Mammary epithelial cell (primary cell): ENCODE measurements at regions not wholly inside any gene's neighbourhood (a gene's known extent, or its start where the extent isn't known, plus 50 kb on each side); places are given as distances from the start of the nearest gene placed in this dataset.

ENCODE experiments used
- EZH2 ChIP-seq: IDR thresholded peaks from 2 replicates; pipeline ENCODE4 v1.6.1; 2012; ENCODE audit warnings: low read length, inconsistent platforms, borderline replicate concordance
- TF ChIP-seq, protein P1 (sequence below), 2 donors: IDR thresholded peaks in 1 of 2; conservative IDR thresholded peaks in 1 of 2; 2 replicates each; pipeline ENCODE4 v1.5.1; 2011 to 2012; ENCODE audit warnings: inconsistent platforms in 2 of 2, low read length in 2 of 2, mild to moderate bottlenecking in 2 of 2, control low read depth in 1 of 2, low read depth in 1 of 2; ENCODE audit not compliant: insufficient read depth in 1 of 2; ENCODE audit errors: extremely low read depth in 1 of 2

DNA sequence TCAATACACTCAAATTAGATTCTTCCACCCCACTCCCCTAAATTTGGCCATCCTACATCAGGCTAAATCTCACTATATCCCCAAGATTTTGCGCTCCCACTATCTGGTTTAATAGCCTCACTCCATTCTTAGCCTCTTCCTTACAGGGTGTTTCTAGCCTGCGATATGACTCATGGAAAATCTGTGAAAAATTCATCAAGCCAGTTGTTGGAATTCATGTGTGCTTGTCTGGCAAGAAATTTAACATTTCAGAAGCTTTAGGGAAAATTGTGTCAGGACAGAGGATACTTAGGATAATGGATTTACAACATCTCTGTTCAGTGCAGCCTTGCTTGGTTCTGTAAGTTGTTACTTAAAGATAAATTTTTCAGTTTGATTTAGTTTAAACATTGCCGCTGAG, 1249.9 kb upstream of the AUTS2 start:
- TF ChIP-seq, protein P1, sequence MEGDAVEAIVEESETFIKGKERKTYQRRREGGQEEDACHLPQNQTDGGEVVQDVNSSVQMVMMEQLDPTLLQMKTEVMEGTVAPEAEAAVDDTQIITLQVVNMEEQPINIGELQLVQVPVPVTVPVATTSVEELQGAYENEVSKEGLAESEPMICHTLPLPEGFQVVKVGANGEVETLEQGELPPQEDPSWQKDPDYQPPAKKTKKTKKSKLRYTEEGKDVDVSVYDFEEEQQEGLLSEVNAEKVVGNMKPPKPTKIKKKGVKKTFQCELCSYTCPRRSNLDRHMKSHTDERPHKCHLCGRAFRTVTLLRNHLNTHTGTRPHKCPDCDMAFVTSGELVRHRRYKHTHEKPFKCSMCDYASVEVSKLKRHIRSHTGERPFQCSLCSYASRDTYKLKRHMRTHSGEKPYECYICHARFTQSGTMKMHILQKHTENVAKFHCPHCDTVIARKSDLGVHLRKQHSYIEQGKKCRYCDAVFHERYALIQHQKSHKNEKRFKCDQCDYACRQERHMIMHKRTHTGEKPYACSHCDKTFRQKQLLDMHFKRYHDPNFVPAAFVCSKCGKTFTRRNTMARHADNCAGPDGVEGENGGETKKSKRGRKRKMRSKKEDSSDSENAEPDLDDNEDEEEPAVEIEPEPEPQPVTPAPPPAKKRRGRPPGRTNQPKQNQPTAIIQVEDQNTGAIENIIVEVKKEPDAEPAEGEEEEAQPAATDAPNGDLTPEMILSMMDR (conservative IDR thresholded peaks at IDR 0.05 in 1 of 2, IDR thresholded peaks at IDR 0.05 in 1 of 2; ENCODE audit: extremely low read depth in 1 of 2, insufficient read depth in 1 of 2, low read depth in 1 of 2, low read length in 2 of 2): no peak
- TF ChIP-seq EZH2: no peak
